Dermis blood vessel endothelial cell (primary cell): ENCODE measurements at regions not wholly inside any gene's neighbourhood (a gene's known extent, or its start where the extent isn't known, plus 50 kb on each side); places are given as distances from the start of the nearest gene placed in this dataset.
"Not testable (repeated sequence)": the region's sequence is repeated elsewhere in the genome, so short reads cannot be mapped to it uniquely, and the experiment has no call there.

Source experiments
- DNase-seq: peaks from one replicate; pipeline ENCODE4 v3.0.0; 2010

DNA sequence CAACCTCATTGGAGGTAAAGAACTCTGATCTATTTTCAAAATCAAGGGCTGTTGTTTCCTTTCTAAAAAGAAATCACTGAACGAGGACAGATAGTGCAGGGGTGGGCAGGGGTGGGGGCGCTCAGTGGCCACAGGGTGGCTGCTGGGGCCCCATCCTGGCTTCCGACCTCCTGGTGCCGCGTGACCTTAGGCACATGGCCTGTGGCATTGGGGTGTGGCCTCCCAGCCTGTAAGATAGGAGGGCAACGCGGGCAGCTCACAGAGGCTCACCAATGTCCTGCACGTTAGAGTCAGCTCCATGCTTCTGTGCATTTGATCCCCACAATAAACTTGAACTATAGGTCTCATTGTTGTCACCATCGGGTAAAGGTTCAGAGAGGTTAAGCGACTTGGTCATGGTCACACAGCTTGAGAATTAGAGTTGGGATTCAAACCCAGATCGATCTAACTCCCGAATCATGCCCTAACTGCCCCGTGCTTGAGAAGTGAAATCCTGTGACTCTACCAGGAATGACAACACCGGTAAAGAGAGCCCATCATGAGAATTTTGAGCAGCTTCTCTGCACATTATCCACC is 148.0 kb upstream of the SLC6A11 start:
- no peak for DNase-seq

DNA sequence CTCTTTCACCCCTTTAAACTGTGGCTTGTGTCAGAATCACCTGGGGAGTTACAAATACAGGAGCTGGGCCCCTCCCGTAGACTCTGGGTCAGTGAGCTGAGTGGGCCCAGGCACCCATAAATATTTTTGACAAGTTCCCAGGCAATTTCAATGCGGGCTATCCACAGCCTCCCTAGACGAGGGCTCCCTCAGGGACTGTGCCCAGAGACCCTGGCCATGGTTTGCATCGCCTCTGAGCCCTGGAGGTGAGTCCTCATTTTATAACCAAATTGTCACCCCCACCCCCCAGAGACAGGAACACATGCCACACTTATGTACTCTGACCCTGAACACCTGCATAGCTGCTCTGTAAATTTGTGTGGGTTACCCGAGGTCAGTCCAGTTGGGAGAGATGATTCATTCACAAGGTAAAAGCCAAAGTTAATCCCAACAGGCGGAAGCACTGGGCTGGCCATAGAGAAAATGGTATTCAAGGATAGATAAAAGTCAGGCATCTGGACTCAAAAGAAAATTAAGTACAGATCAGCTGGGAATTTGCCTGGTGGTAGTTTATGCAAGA is 146.5 kb upstream of the SLC6A11 start:
- DNase-seq = no peak

DNA sequence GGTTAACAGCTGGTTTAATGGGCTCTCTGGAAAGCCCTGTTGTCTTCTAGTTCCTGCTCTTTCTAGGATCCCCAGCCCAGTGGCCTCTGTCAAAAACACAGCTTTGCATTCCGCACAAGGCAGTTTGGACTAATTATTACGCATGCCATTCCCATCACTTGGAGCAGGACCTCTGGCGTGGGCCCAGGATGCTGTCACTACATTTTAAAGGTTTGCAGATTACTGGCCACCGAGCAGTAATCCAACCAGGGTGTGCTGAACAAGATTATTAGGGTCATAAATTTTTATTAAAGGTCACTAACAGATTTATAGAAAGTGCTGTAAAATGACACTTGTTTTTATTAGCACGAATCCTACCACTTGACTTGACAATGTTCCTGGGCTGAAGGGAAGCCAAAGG is 143.6 kb upstream of the SLC6A11 start:
- no peak for DNase-seq

DNA sequence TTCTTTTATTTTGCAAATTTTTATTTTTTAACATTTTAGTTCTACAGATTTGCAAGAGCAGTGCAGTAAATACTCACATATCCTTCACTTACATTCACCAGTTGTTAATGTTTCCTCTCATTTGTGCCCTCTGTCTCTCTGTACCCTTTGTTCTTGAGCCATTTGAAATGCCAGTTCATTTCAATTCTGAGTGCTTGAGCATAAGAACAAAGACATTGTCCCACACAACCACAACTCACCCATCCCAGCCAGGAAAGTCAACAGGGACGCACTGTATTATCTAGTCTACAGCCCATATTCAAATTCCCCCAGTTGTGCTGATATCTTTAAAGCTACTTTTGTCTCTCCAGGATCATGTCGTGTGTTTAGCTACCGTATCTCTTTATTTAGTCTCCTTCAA is 141.4 kb upstream of the SLC6A11 start:
- no peak for DNase-seq

DNA sequence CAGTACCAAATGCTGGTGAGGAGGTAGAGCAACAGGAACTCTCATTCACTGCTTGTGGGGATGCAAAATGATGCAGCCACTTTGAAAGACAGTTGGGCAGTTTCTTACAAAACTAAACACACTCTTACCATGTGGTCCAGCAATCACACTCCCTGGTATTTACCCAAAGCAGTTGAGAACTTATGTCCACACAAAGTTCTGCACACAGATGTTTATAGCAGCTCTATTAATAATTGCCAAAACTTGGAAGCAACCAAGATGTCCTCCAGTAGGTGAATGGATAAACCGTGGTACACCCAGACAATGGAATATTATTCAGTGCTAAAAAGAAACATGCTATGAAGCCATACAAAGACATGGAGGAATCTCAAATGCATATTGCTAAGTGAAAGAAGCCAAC is 139.1 kb upstream of the SLC6A11 start:
- DNase-seq = no peak

DNA sequence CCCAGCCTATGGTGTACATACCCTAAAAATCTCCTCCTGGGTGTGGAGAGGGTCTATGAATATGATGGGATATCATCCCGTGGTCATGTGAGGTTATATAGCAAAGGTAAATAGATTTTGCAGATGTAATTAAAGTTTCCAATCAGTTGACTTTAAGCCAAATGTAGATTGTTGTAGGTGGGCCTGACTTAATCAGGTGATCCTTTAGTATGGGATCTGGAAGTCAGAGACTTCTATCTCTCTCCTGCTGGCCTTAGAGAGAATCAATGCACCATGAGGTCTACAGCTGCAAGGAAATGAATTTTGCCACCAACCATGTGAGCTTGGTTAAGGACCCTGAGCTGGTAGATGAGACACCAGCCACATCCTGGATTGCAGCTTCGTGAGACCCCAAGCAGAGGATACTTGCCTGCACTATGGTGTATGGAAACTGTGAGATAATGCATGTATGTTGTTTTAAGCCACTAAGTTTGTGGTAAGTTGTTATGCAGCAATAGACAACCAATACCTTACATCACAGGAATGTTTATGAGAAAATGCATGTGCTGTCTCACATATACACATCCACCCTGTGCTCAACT is 137.1 kb upstream of the SLC6A11 start:
- DNase-seq = no peak

DNA sequence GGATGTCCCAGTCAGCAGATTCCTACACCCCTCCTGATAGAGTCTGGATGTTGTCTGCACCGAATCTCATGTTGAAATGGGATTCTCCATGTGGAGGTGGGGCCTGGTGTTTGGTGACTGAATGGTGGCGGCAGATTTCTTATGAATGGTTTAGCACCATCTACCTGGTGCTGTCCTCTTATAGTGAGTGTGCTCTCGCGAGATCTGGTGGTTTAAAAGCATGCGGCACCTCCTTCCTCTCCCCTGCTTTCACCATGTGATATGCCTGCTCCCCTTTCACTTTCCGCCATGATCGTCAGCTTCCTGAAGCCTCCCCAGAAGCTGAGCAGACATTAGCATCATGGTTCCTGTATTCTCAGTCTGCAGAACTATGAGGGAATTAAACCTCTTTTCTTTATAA is 135.2 kb upstream of the SLC6A11 start:
- no peak for DNase-seq

DNA sequence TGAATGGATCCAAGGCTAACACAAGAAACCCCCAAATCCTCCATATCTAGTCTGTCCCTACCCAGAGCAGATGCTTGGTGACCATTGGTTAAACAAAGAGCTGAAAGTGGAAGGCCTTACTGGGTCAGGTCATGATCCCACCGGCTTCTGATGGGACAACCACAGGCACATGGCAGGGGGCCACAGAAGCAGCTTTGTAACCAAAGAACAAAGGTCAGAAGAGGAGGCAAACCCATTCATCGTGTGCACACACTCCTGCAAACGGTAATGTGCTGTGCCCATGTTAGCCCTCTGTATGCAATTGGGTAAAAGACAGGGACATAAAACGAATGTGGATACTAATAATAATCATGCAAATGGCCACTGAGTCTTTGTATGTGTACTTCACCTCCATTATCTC is 133.3 kb upstream of the SLC6A11 start:
- DNase-seq = no peak

DNA sequence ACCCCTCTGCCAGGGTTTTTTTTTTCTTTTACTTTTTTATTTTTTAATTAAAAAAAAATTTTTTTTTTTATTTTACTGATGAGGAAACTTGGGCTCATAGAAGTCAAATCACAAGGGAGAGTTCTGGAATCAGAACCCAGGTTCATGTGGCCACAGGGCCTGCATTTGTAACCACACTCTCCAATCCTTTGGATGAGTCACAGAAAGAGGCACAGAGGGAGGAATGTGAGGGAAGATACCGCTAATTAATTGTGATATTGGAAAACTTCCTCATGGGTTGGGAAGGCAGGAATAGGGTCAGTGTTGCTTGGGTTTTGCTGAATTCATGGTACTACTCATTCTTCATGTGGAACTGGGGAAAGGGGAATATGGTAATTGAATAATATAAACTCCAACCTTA is 132.9 kb upstream of the SLC6A11 start:
- no peak for DNase-seq

DNA sequence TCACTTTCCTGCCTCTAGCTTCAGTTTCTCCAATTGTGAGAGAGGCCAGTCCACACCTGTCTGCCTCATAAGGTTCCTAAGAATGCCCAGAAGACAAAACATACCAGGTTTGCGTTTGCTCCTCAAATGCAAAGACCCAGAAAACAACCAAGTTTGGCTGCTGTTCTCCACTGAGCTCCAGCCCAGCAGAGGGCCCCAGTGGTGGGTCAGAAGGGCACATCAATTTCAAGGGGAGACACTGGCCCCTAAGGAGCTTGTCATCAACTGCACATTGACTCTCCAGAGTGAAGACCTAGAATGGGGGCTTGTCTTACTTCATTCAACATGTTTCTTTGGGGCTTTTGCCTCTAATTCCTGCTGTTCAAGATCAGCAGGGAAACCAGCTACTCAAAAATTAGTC is 127.9 kb upstream of the SLC6A11 start:
- no peak for DNase-seq

DNA sequence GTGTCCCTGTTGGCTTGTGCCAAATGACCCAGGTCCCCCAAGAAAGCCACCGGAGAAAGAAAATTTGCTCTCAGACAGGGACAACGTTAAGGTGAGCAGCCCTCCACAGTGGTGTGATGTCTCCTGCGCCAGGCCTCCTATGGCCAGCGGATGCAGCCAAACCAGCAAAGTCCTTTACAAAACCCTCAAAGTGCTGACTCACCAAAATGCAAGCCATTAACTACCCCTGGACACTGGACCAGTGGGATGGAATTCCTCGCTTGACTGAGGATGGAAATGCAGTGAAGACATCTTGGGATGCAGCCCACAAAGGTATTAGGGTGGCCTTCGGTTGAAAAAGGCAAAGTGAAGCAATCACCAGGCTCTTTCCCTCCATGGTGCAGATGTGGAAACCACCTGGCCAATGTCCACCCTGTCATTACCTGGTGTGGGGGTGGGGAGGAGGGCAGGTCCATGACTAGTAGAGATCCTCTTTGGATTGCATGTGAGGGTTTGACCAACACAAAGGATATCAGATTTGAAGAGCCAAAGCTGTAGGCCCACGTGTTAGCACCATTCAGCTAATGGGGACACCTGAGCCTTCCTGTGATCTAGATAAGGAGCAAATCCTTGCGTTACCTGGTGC is 127.4 kb upstream of the SLC6A11 start:
- DNase-seq = no peak

DNA sequence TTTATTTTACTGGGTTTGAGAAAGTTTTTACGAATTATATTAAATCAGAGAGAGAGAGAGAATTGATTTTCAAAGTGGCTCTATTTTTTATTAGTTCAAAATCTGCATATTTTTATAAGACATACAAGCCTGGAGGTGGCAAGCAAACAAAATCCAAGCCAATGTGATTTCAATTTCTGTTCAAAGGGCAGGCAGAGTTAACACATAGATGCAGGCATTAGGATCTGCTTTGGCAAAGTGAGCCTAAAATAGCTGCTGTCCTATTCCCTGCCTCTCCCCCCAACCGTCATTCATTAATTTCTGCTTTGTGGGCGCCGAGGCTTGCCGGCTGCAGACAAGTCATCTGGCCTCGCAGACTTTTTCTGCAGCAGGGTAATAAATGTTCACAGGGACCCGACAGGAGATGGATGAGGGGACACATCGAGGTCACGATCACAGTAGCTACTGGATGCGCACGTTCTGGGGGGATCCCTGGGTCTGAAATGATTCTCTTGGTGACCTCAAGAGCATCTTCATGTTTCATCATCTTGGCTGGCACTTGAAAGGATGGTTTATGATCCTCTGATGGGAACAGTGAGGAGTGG is 123.9 kb upstream of the SLC6A11 start:
- no peak for DNase-seq

DNA sequence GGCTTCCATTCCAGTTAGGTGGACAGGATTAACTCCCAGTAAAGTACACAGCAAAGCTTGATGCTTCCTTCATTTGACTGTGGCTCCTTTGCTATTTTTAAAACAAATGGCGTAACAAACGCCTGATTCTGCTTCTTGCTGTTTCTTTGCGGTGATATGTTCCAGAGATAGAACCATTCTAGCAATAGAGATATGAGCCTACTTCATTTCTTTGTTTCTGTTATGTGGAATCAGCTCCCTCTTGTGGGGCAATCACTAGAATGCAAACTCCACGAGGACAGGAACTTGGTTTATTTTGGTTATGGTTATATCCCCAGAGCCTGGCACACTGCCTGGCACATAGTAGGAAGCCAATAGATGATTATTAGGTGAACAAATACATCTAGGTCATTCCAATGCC is 122.6 kb upstream of the SLC6A11 start:
- peak; percentile 9 for DNase-seq

DNA sequence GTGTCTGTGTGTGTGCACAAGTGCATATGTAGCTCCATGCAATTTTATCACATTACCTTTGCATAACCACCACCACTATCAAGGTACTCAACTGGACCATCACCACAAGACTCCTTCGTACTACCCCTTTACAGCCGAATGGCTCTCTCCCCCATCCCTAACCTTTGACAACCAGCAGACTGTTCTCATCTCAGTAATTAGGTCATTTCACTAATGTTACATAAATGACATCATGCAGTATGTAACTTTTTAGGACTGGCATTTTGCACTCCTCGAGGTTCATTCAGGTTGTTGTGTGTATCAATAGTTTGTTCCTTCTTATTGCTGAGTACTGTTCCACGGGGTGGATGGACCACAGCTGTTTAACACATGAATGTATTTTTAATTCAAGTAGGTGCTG is 121.8 kb upstream of the SLC6A11 start:
- no peak for DNase-seq

DNA sequence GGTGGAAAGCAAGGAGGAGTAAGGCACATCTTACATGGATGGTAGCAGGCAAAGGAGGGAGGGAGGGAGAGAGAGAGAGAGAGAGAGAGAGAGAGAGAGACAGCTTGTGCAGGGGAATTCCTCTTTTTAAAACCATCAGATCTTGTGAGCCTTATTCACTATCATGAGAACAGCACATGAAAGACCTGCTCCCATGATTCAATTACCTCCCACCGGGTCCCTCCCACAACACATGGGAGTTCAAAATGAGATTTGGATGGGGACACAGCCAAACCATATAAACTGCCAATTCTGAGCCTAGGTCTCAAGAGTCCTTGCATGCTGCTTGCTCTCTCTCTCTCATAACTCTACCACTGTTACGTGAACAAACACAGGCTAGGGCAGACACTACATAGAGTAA is 120.8 kb upstream of the SLC6A11 start:
- DNase-seq = not testable (repeated sequence)

DNA sequence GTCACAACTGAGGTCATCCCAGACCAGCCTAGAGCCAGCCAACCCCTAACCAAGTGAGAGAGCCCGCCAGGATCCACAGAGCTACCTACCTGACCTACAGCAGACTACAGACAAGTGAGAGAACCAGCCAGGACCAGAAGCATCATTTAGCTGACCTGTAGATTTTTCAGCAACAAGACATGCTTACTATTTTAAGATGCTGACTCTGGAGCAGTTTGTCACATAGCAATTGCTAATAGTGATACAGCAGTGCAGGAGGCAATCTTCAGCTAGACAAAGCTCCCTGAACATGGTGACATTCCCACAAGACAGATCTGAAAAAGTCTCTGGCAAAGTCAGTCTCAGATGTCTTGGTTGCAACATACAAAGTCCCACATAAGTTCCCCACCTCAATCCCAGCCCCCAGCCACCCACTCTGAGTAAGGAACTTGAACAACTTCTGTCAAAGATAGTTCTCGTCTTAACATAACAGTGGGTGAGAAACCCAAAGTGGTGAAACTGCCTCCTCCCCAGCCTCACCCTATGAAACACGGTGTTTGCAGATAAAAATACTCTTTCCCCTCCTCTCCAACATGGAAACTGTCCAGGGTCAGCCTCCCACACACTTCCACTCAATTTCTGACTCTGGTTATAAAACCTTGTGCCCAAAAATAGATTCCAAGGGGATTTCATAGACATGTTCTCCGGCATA is 120.3 kb upstream of the SLC6A11 start:
- no peak for DNase-seq

DNA sequence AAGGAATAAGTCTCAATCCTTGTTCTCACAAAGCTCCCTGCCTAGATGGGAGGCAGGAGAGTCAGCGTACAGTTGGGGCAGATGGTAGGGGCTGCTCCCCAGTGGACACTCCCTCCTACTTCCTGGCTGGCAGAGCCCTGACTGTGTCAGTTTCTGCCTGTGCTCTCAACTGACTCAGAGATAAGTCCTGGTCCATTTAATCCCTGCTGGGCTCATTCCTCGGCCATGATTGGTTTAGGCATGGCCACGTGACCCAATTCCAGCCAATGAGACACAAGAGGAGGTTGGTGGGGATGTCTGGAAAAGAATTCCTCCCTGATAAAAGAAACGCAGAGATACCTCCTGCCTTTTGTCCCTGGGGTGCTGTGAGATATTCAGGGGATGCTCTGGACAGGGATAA is 118.1 kb upstream of the SLC6A11 start:
- no peak for DNase-seq

DNA sequence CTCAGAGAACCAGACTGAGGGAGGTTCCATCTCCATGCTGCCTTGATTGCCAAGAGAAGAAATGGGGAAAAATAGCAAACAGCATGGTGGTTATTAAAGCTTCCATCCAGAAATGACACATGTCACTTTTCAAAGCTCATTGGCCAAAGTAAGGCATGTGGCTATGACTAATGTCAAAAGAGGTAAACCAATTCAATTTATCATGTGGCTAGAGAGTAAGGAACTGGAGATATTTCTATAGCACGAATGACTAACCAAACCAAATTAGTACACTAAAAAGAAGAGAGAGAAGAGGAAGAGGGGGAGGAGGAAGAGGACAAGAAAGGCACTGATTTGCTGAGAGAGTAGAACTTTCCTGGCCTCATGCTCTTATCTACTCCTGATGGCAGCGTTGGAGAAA is 115.2 kb upstream of the SLC6A11 start:
- no peak for DNase-seq

DNA sequence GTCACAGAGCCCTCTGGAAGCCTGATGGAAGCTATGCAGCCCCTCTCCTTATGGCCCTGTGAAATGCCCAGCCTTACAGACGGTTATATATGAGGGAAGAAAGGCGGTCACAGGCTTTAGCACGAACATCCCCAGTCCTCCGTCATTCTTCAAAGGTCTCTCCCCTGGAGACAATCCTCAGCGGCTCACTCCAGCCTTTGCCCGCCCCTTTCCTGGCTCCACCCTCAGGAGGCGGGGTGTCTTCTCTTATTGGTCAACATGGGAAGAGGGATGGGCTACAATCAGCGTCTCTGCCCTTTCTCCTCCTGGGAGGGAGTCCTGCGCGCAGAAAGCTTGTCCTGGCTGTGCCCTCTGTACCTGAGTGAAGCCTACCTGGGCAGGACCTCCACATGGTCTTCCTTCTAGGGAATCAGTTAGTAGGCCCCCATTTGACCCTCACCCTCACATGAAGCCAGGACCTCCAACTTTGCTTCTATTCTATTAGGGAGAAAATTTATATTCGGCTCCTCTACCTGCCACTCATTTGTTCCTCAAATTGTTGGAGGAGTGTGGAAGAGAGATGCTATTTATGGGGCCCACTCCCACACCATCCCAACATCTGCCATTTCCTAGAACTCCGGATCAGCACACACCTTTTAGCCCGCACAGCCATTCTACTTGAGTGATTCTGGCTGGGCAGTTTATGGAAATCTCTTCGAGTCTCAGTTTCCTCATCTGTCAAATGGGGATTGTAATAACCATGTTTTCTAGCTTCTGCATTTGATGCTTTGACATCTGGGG is 112.9 kb upstream of the SLC6A11 start:
- DNase-seq = peak; percentile 27

DNA sequence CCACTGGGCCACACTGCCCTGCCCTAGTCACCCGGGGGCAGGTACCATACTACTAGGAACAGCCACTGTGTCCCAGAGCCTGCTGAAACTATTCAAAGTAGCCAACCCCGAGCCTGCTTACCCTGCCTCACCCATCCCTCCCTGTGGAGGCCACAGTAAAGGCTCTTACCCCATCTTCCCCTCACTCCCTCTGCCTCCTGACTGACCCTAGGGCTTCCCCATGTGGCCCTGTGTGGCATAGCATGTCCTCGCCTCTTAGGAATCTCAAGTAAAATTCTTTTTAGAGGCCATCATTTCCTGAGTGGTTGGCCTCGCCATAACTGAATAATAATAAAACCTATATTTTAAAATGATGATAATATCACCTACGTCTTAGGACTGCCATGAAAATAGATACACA is 112.2 kb upstream of the SLC6A11 start:
- peak; percentile 17 for DNase-seq

DNA sequence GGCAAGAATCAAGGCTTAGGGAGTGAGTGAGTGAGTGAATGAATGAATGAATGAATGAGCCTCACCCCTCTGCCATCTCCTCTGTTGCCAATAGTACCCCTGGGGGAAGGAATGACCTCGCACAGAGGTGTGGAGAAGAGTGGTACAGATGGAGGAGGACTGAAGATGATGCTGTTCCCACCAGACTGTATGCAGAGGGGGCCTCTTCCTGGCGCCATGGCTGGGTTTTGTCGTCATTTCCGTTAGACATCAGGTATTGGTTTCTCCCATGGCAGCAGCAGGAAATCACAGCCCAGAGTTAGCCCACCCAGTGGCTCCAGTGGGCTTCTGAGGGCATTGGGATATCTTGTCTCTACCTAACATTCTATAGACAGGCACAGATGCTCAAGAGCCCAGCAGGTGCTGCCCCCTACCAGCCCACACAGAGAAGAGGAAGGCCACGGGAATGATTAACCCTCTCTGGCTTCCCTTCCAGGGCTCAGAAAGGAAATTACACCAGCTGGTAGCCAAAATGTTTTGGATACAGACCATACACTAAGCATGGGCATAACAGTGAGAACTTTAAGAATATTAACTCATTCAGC is 109.8 kb upstream of the SLC6A11 start:
- DNase-seq = peak; percentile 10

DNA sequence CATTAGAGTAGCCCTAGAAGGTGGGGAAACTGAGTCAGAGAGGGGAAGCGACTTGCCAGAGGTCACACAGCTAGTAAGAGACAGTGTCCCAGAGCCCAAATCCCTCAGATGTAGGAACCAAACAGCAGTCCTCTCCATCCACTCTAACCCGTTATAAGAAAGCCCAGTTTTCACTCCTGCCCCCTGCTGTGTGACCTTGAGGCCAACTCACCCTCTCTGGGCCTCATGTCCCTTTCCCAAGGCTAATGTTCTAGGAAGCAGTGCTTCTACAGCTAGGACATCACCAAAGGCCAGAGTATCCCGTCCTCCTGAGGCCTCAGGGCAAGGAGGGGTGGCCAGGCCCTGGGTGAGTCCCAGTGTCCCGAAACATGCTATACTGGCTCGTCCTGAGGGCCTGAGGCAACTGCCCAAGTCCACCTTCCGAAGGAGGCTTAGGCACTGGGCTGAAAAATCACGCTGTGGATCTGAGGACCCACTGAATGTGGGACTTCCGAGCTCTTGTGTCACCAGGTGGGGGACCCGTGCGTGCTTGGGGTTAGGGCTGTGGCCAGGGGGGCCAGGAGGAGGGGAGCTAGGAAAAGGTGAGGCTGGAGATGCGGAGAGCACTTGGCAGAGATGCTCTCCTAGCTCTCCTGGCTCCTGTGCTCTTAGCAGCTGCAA is 109.2 kb upstream of the SLC6A11 start:
- DNase-seq = no peak
